HG02970 (cell line): ENCODE measurements at regions not wholly inside any gene's neighbourhood (a gene's known extent, or its start where the extent isn't known, plus 50 kb on each side); places are given as distances from the start of the nearest gene placed in this dataset.
A peak's percentile ranks its signal among the peaks of the same experiment; 100 is the strongest.

Experiments used
- ATAC-seq: cut with Tn5 transposase; IDR thresholded peaks from one replicate; pipeline ENCODE4 v1.9.1; 2021; ENCODE audit warnings: mild to moderate bottlenecking, moderate library complexity, moderate number of reproducible peaks; ENCODE audit not compliant: unreplicated experiment, low FRiP score

- ATAC-seq: peak; percentile 67
Observed at GRCh38 chr2:64767670-64768468, 114.2 kb upstream of the SERTAD2 start.

GRCh38 chr2:64768491-64769005, 114.8 kb upstream of the SERTAD2 start:
- no peak for ATAC-seq

GRCh38 chr2:64769392-64770044, 115.8 kb upstream of the SERTAD2 start:
- ATAC-seq: no peak

GRCh38 chr2:64770137-64770780, 116.5 kb upstream of the SERTAD2 start:
- ATAC-seq: no peak

GRCh38 chr2:64770781-64771334, 117.1 kb upstream of the SERTAD2 start:
- ATAC-seq: no peak

GRCh38 chr2:64771737-64772136, 118.0 kb upstream of the SERTAD2 start:
- ATAC-seq: no peak

GRCh38 chr2:64773461-64774118, 119.9 kb upstream of the SERTAD2 start:
- ATAC-seq: no peak

- no peak for ATAC-seq
Observed at GRCh38 chr2:64777841-64778240, 124.1 kb upstream of the SERTAD2 start.

GRCh38 chr2:64779117-64779690, 125.5 kb upstream of the SERTAD2 start:
- ATAC-seq: no peak

GRCh38 chr2:64780041-64780440, 126.3 kb upstream of the SERTAD2 start:
- ATAC-seq: no peak

- ATAC-seq: no peak
Observed at GRCh38 chr2:64781711-64782390, 128.1 kb upstream of the SERTAD2 start.

- no peak for ATAC-seq
Observed at GRCh38 chr2:64784168-64785061, 130.7 kb upstream of the SERTAD2 start.

GRCh38 chr2:64785245-64785644, 131.5 kb upstream of the SERTAD2 start:
- ATAC-seq: no peak

GRCh38 chr2:64786343-64787018, 132.8 kb upstream of the SERTAD2 start:
- no peak for ATAC-seq

GRCh38 chr2:64787019-64787365, 133.3 kb upstream of the SERTAD2 start:
- ATAC-seq: no peak

GRCh38 chr2:64787698-64788097, 134.0 kb upstream of the SERTAD2 start:
- no peak for ATAC-seq

GRCh38 chr2:64789466-64790320, 136.0 kb upstream of the SERTAD2 start:
- no peak for ATAC-seq
